HEK293 (cell line): ENCODE measurements at regions not wholly inside any gene's neighbourhood (a gene's known extent, or its start where the extent isn't known, plus 50 kb on each side); places are given as distances from the start of the nearest gene placed in this dataset.

Experiments
- CTCF ChIA-PET: fragments of 350-600 bp; formaldehyde crosslinking; extraction: SDS; loops from one replicate; lab custom pipeline; 2021; ENCODE audit warnings: antibody characterized with exemption; lab: Yijun Ruan, JAX
- POLR2A ChIA-PET: fragments of 300-600 bp; formaldehyde crosslinking; extraction: SDS; loops from one replicate; lab custom pipeline; 2020; ENCODE audit warnings: antibody characterized with exemption, inconsistent platforms; lab: Yijun Ruan, JAX
- H3K27ac ChIP-seq: fragments of 200-500 bp; sonication (Bioruptor generic); 2 replicates; pipeline ENCODE4 v1.5.1; 2014; ENCODE audit warnings: low read depth, low read length, control low read depth, inconsistent platforms; ENCODE audit errors: extremely low read depth
- H3K36me3 ChIP-seq, 2 experiments: fragments of 200-500 bp in 1 of 2; sonication (Bioruptor generic) in 1 of 2; 1 replicate in 1 of 2; 2 replicates in 1 of 2; pipeline ENCODE4 v1.5.1; 2014 to 2017; ENCODE audit warnings: inconsistent platforms in 2 of 2, low read length in 2 of 2; ENCODE audit not compliant: control insufficient read depth in 2 of 2, insufficient read depth in 1 of 2
- H3K4me1 ChIP-seq: fragments of 200-500 bp; sonication (Bioruptor generic); 2 replicates; pipeline ENCODE4 v1.5.1; 2014; ENCODE audit warnings: mild to moderate bottlenecking, low read length, inconsistent platforms; ENCODE audit not compliant: control insufficient read depth, insufficient read depth
- H3K4me3 ChIP-seq: 2 replicates; pipeline ENCODE4 v1.5.1; 2011; ENCODE audit warnings: low read depth, mild to moderate bottlenecking, control low read depth, low read length, moderate library complexity
- H3K9me3 ChIP-seq: fragments of 200-500 bp; sonication (Bioruptor generic); 2 replicates; pipeline ENCODE4 v1.5.1; 2014; ENCODE audit warnings: low read depth, low read length, inconsistent platforms; ENCODE audit not compliant: control insufficient read depth, insufficient read depth
- BCL11A ChIP-seq: fragments of 450-650 bp; formaldehyde crosslinking; IDR thresholded peaks from 2 replicates; pipeline ENCODE4 v1.5.1; 2016; ENCODE audit warnings: low read depth, missing biosample characterization, missing genetic modification characterization
- ELK4 ChIP-seq: IDR thresholded peaks from 2 replicates; pipeline ENCODE4 v1.6.1; 2011; ENCODE audit warnings: mild to moderate bottlenecking, low read depth, low read length, borderline replicate concordance
- HOXD13 ChIP-seq: sonication (generic); formaldehyde crosslinking; IDR thresholded peaks from 2 replicates; pipeline ENCODE4 v1.8.0; 2022; ENCODE audit warnings: missing genetic modification reagents, borderline replicate concordance
- MZF1 ChIP-seq: fragments of 450-650 bp; formaldehyde crosslinking; IDR thresholded peaks from 2 replicates; pipeline ENCODE4 v1.5.1; 2017; ENCODE audit warnings: missing biosample characterization, missing genetic modification characterization, borderline replicate concordance
- REPIN1 ChIP-seq: fragments of 450-650 bp; formaldehyde crosslinking; IDR thresholded peaks from 2 replicates; pipeline ENCODE4 v1.5.1; 2017; ENCODE audit warnings: missing biosample characterization, missing genetic modification characterization, low read depth
- SCRT2 ChIP-seq: fragments of 450-650 bp; formaldehyde crosslinking; IDR thresholded peaks from 2 replicates; pipeline ENCODE4 v1.5.1; 2016; ENCODE audit warnings: missing biosample characterization, missing genetic modification characterization
- TCF7L2 ChIP-seq: IDR thresholded peaks from 2 replicates; pipeline ENCODE4 v1.6.1; 2011; ENCODE audit warnings: low read depth, mild to moderate bottlenecking, inconsistent platforms, low read length, moderate library complexity, borderline replicate concordance
- ZBTB48 ChIP-seq: fragments of 450-650 bp; formaldehyde crosslinking; IDR thresholded peaks from 2 replicates; pipeline ENCODE4 v1.5.1; 2016; ENCODE audit warnings: missing biosample characterization, missing genetic modification characterization
- ZFHX2 ChIP-seq: fragments of 450-650 bp; formaldehyde crosslinking; conservative IDR thresholded peaks from 2 replicates; pipeline ENCODE4 v1.5.1; 2016; ENCODE audit warnings: missing biosample characterization, missing genetic modification characterization
- ZNF133 ChIP-seq: fragments of 450-650 bp; formaldehyde crosslinking; IDR thresholded peaks from 2 replicates; pipeline ENCODE4 v1.5.1; 2016; ENCODE audit warnings: missing biosample characterization, missing genetic modification characterization
- ZNF155 ChIP-seq: fragments of 450-650 bp; formaldehyde crosslinking; IDR thresholded peaks from 2 replicates; pipeline ENCODE4 v1.5.1; 2016; ENCODE audit warnings: missing biosample characterization, missing genetic modification characterization
- ZNF202 ChIP-seq: fragments of 450-650 bp; formaldehyde crosslinking; IDR thresholded peaks from 2 replicates; pipeline ENCODE4 v1.5.1; 2016; ENCODE audit warnings: missing biosample characterization, missing genetic modification characterization, borderline replicate concordance
- ZNF37A ChIP-seq: fragments of 450-650 bp; IDR thresholded peaks from 2 replicates; pipeline ENCODE4 v1.5.1; 2018; ENCODE audit warnings: missing biosample characterization, missing genetic modification characterization
- ZNF404 ChIP-seq: fragments of 450-650 bp; formaldehyde crosslinking; IDR thresholded peaks from 2 replicates; pipeline ENCODE4 v1.5.1; 2017; ENCODE audit warnings: missing biosample characterization, missing genetic modification characterization
- ZNF530 ChIP-seq: fragments of 450-650 bp; formaldehyde crosslinking; IDR thresholded peaks from 2 replicates; pipeline ENCODE4 v1.5.1; 2016; ENCODE audit warnings: low read depth, missing biosample characterization, missing genetic modification characterization
- ZNF548 ChIP-seq: fragments of 450-650 bp; formaldehyde crosslinking; IDR thresholded peaks from 2 replicates; pipeline ENCODE4 v1.5.1; 2016; ENCODE audit warnings: missing biosample characterization, missing genetic modification characterization
- ZNF549 ChIP-seq: fragments of 450-650 bp; IDR thresholded peaks from 2 replicates; pipeline ENCODE4 v1.5.1; 2018; ENCODE audit warnings: missing biosample characterization, missing genetic modification characterization, mild to moderate bottlenecking, inconsistent platforms, moderate library complexity
- ZNF558 ChIP-seq: fragments of 450-650 bp; formaldehyde crosslinking; IDR thresholded peaks from 2 replicates; pipeline ENCODE4 v1.5.1; 2016; ENCODE audit warnings: missing biosample characterization, missing genetic modification characterization
- ZNF664 ChIP-seq: fragments of 450-650 bp; formaldehyde crosslinking; IDR thresholded peaks from 2 replicates; pipeline ENCODE4 v1.5.1; 2016; ENCODE audit warnings: missing biosample characterization, missing genetic modification characterization
- ZNF677 ChIP-seq: fragments of 450-650 bp; IDR thresholded peaks from 2 replicates; pipeline ENCODE4 v1.5.0; 2018; ENCODE audit warnings: missing biosample characterization, mild to moderate bottlenecking, missing genetic modification characterization, moderate library complexity
- ZNF747 ChIP-seq: fragments of 450-650 bp; formaldehyde crosslinking; IDR thresholded peaks from 2 replicates; pipeline ENCODE4 v1.5.1; 2016; ENCODE audit warnings: missing biosample characterization, missing genetic modification characterization
- ZNF785 ChIP-seq: fragments of 450-650 bp; formaldehyde crosslinking; IDR thresholded peaks from 2 replicates; pipeline ENCODE4 v1.5.1; 2016; ENCODE audit warnings: missing biosample characterization, missing genetic modification characterization
- ZNF792 ChIP-seq: fragments of 450-650 bp; formaldehyde crosslinking; IDR thresholded peaks from 2 replicates; pipeline ENCODE4 v1.5.1; 2016; ENCODE audit warnings: missing biosample characterization, missing genetic modification characterization
- ZSCAN16 ChIP-seq: fragments of 450-650 bp; formaldehyde crosslinking; IDR thresholded peaks from 2 replicates; pipeline ENCODE4 v1.5.1; 2016; ENCODE audit warnings: missing biosample characterization, missing genetic modification characterization
- ZSCAN30 ChIP-seq: fragments of 450-650 bp; IDR thresholded peaks from 2 replicates; pipeline ENCODE4 v1.5.1; 2018; ENCODE audit warnings: missing biosample characterization, mild to moderate bottlenecking, missing genetic modification characterization, moderate library complexity
- ZXDB ChIP-seq: fragments of 450-650 bp; formaldehyde crosslinking; IDR thresholded peaks from 2 replicates; pipeline ENCODE4 v1.5.1; 2016; ENCODE audit warnings: missing biosample characterization, missing genetic modification characterization
- TF ChIP-seq, protein P1 (sequence below): fragments of 450-650 bp; formaldehyde crosslinking; IDR thresholded peaks from 2 replicates; pipeline ENCODE4 v1.5.1; 2016; ENCODE audit warnings: missing biosample characterization, missing genetic modification characterization
- TF ChIP-seq, protein P2 (sequence below): fragments of 450-650 bp; formaldehyde crosslinking; IDR thresholded peaks from 2 replicates; pipeline ENCODE4 v1.5.1; 2016; ENCODE audit warnings: missing biosample characterization, missing genetic modification characterization

GRCh38 chr5:52660621-52661020 is 127.1 kb upstream of the ITGA1 start:
- no peaks in the 10 kb centered on the region for H3K9me3 ChIP-seq
- ChIA-PET CTCF (interaction anchor here (0.6 to 1.2 kb wide), 3 partner anchors 126 to 1348 kb away, joined by 3 to 4 read pairs (median 3); no protein-coding TSS in a partner anchor), POLR2A (no interaction called here)
- TF ChIP-seq, protein P1, sequence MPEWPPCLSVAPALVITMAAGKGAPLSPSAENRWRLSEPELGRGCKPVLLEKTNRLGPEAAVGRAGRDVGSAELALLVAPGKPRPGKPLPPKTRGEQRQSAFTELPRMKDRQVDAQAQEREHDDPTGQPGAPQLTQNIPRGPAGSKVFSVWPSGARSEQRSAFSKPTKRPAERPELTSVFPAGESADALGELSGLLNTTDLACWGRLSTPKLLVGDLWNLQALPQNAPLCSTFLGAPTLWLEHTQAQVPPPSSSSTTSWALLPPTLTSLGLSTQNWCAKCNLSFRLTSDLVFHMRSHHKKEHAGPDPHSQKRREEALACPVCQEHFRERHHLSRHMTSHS (tag by site-specific recombination) = no peak
- no peak for TF ChIP-seq ZSCAN30 (tag by site-specific recombination)
- TF ChIP-seq ZNF133 (tag by site-specific recombination) = no peak
- no peak for TF ChIP-seq ZNF155 (tag by site-specific recombination)
- TF ChIP-seq MZF1 = no peak
- TF ChIP-seq ZNF202 = no peak
- no peak overlapping the region for H3K4me3 ChIP-seq
- no peaks in the 10 kb centered on the region for H3K4me1 ChIP-seq
- H3K27ac ChIP-seq = no peak overlapping the region
- no peaks in the 10 kb centered on the region for H3K36me3 ChIP-seq

- TF ChIP-seq ZNF747 (tag by site-specific recombination) = no peak
- no peak for TF ChIP-seq ZNF549 (tag by site-specific recombination)
- no peak for TF ChIP-seq ZXDB (tag by site-specific recombination)
- TF ChIP-seq, protein P2, sequence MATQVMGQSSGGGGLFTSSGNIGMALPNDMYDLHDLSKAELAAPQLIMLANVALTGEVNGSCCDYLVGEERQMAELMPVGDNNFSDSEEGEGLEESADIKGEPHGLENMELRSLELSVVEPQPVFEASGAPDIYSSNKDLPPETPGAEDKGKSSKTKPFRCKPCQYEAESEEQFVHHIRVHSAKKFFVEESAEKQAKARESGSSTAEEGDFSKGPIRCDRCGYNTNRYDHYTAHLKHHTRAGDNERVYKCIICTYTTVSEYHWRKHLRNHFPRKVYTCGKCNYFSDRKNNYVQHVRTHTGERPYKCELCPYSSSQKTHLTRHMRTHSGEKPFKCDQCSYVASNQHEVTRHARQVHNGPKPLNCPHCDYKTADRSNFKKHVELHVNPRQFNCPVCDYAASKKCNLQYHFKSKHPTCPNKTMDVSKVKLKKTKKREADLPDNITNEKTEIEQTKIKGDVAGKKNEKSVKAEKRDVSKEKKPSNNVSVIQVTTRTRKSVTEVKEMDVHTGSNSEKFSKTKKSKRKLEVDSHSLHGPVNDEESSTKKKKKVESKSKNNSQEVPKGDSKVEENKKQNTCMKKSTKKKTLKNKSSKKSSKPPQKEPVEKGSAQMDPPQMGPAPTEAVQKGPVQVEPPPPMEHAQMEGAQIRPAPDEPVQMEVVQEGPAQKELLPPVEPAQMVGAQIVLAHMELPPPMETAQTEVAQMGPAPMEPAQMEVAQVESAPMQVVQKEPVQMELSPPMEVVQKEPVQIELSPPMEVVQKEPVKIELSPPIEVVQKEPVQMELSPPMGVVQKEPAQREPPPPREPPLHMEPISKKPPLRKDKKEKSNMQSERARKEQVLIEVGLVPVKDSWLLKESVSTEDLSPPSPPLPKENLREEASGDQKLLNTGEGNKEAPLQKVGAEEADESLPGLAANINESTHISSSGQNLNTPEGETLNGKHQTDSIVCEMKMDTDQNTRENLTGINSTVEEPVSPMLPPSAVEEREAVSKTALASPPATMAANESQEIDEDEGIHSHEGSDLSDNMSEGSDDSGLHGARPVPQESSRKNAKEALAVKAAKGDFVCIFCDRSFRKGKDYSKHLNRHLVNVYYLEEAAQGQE = no peak
- TF ChIP-seq ZFHX2 = no peak
- TF ChIP-seq ZNF558 (tag by site-specific recombination) = no peak
- TF ChIP-seq ZNF530 (tag by site-specific recombination) = no peak
- TF ChIP-seq ZNF664 = no peak
- no peak for TF ChIP-seq SCRT2
- TF ChIP-seq ZNF792 (tag by site-specific recombination) = no peak
- no peak for TF ChIP-seq ZBTB48
- no peaks in the 10 kb centered on the region for H3K36me3 ChIP-seq
- H3K4me3 ChIP-seq = no peak overlapping the region
- no peaks in the 10 kb centered on the region for H3K4me1 ChIP-seq
- POLR2A ChIA-PET = interaction anchor here (0.5 kb wide), 1 partner anchor 1899 kb away, joined by 3 read pairs; no protein-coding TSS in a partner anchor
- CTCF ChIA-PET = interaction anchor here (0.9 kb wide), 1 partner anchor 254 kb away, joined by 3 read pairs; no protein-coding TSS in a partner anchor
- H3K27ac ChIP-seq = no peak overlapping the region
- no peaks in the 10 kb centered on the region for H3K9me3 ChIP-seq
Measured at GRCh38 chr5:52661903-52662595, 125.7 kb upstream of the ITGA1 start.

DNA sequence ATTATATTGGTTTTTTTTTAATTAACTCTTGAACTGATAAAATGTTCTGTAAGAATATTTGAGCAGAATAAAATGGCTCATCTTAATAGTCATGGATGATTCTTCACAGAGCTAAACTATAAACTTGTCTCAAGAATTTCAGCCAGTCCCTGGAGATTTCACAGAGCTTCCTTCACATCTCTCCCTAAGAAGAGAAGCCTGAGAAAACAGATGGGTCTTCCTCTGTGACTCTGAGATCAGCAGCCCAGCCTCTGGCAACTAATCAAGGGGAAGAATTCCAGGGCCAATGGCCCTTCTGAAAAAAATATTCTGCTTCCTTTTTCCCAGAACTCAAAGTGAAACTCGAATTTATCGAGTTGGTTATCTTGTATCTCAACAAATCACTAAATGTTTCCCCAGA is 122.2 kb upstream of the ITGA1 start:
- H3K27ac ChIP-seq = no peak overlapping the region
- ChIA-PET CTCF (interaction anchor here (0.7 to 2.7 kb wide), 6 partner anchors 10 to 250 kb away, joined by 3 to 15 read pairs (median 6); partner anchors contain the start of genes ITGA1 and PELO), POLR2A (no interaction called here)
- TF ChIP-seq ELK4 (no peak), REPIN1 (tag by site-specific recombination) (no peak), ZNF548 (tag by site-specific recombination) (no peak), ZNF677 (tag by site-specific recombination) (no peak), BCL11A (tag by site-specific recombination) (no peak), TCF7L2 (no peak), ZBTB48 (no peak), ZSCAN16 (tag by site-specific recombination) (no peak), ZNF404 (no peak), HOXD13 (CRISPR knock-in tag) (no peak), ZNF37A (no peak), ZNF785 (tag by site-specific recombination) (no peak)

More for the DNA sequence above, 122.2 kb upstream of the ITGA1 start:
- Histone ChIP-seq H3K9me3 (no peaks in the 10 kb centered on the region), H3K4me3 (no peak overlapping the region), H3K4me1 (no peaks in the 10 kb centered on the region), H3K36me3 (no peaks in the 10 kb centered on the region)
